ENCODE measurements at regions not wholly inside any gene's neighbourhood (a gene's known extent, or its start where the extent isn't known, plus 50 kb on each side); places are given as distances from the start of the nearest gene placed in this dataset.

- peaks cover 0 to 16% (median 5%) of the 10 kb centered on the region in 4 donors for H3K9me3 ChIP-seq
Measured at GRCh38 chr7:18265611-18266281, 229.8 kb upstream of the HDAC9 start.

GRCh38 chr7:18268571-18268970 is 227.0 kb upstream of the HDAC9 start:
- DNase-seq (ENCODE audit: low spot score in 2 of 2) = no peak
- Histone ChIP-seq H3K4me1 (no peaks in the 10 kb centered on the region), H3K36me3 (no peaks in the 10 kb centered on the region), H3K4me3 (no peak overlapping the region), H3K27me3 (no peaks in the 10 kb centered on the region), H3K27ac (no peak overlapping the region), H3K9me3 (no peaks in the 10 kb centered on the region)
- TF ChIP-seq CTCF (IDR thresholded peaks at IDR 0.05) (no peak), POLR2A (IDR thresholded peaks at IDR 0.05) (no peak), EP300 (IDR thresholded peaks at IDR 0.05) (no peak)

More at GRCh38 chr7:18265611-18266281, 229.8 kb upstream of the HDAC9 start:
- no peak overlapping the region for H3K4me3 ChIP-seq
- TF ChIP-seq POLR2A (IDR thresholded peaks at IDR 0.05) = no peak
- no peak for TF ChIP-seq CTCF (IDR thresholded peaks at IDR 0.05)
- TF ChIP-seq EP300 (IDR thresholded peaks at IDR 0.05) = no peak
- no peaks in the 10 kb centered on the region for H3K27me3 ChIP-seq
- no peaks in the 10 kb centered on the region for H3K4me1 ChIP-seq
- no peak for DNase-seq (ENCODE audit: low spot score in 2 of 2)
- no peaks in the 10 kb centered on the region for H3K36me3 ChIP-seq
- H3K27ac ChIP-seq = no peak overlapping the region
- WGBS, 2 donors = 94 to 96% methylated on average over 4 of the region's 4 CpGs

- WGBS, 2 donors = 73 to 84% methylated on average over 2 of the region's 2 CpGs
- H3K4me1 ChIP-seq = no peaks in the 10 kb centered on the region
- no peak for DNase-seq (ENCODE audit: low spot score in 2 of 2)
- H3K9me3 ChIP-seq = no peaks in the 10 kb centered on the region
- no peaks in the 10 kb centered on the region for H3K27me3 ChIP-seq
- H3K4me3 ChIP-seq = no peak overlapping the region
- TF ChIP-seq CTCF (IDR thresholded peaks at IDR 0.05) (no peak), POLR2A (IDR thresholded peaks at IDR 0.05) (no peak), EP300 (IDR thresholded peaks at IDR 0.05) (no peak)
- no peaks in the 10 kb centered on the region for H3K36me3 ChIP-seq
- H3K27ac ChIP-seq = no peak overlapping the region
Measured at GRCh38 chr7:18276380-18276779, 219.2 kb upstream of the HDAC9 start.

GRCh38 chr7:18278316-18278715 is 217.2 kb upstream of the HDAC9 start:
- no peak for DNase-seq (ENCODE audit: low spot score in 2 of 2)
- 32 to 33% methylated on average over 1 of the region's 1 CpG for WGBS, 2 donors
- Histone ChIP-seq H3K9me3 (no peaks in the 10 kb centered on the region), H3K4me3 (no peak overlapping the region), H3K4me1 (no peaks in the 10 kb centered on the region), H3K27ac (no peak overlapping the region), H3K27me3 (no peaks in the 10 kb centered on the region), H3K36me3 (no peaks in the 10 kb centered on the region)
- TF ChIP-seq EP300 (IDR thresholded peaks at IDR 0.05) (no peak), POLR2A (IDR thresholded peaks at IDR 0.05) (no peak), CTCF (IDR thresholded peaks at IDR 0.05) (no peak)

- TF ChIP-seq CTCF (IDR thresholded peaks at IDR 0.05) (no peak), POLR2A (IDR thresholded peaks at IDR 0.05) (no peak), EP300 (IDR thresholded peaks at IDR 0.05) (no peak)
- WGBS, 2 donors = 0% methylated on average over 1 of the region's 1 CpG
- Histone ChIP-seq H3K27me3 (no peaks in the 10 kb centered on the region), H3K4me1 (no peaks in the 10 kb centered on the region), H3K27ac (no peak overlapping the region), H3K36me3 (no peaks in the 10 kb centered on the region), H3K4me3 (no peak overlapping the region), H3K9me3 (no peaks in the 10 kb centered on the region)
- DNase-seq (ENCODE audit: low spot score in 2 of 2) = no peak
Measured at GRCh38 chr7:18283045-18283444, 212.5 kb upstream of the HDAC9 start.

Measured in tibial nerve (tissue), 4 donors.